ENCODE measurements at regions not wholly inside any gene's neighbourhood (a gene's known extent, or its start where the extent isn't known, plus 50 kb on each side); places are given as distances from the start of the nearest gene placed in this dataset.

DNA sequence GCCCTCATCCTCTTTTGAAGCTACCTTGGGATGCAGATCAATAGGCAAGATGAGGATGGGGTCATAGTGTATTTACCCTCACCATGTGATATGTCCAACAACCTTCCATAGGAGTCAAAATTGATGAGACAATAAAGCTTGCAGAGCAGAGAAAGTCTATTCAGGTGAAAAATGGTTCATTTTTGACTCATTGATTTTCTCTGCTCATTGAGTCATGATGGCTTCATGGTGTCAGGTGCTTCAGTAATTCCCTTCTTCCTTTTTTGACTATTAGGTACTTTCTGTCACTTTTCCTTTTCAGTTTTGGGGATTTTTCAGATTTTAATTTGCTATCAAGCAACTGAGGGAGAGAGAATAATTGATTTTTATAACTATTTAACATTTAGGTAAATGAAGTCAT is 55.9 kb upstream of the IL2 start:
- DNase-seq: no peak

DNA sequence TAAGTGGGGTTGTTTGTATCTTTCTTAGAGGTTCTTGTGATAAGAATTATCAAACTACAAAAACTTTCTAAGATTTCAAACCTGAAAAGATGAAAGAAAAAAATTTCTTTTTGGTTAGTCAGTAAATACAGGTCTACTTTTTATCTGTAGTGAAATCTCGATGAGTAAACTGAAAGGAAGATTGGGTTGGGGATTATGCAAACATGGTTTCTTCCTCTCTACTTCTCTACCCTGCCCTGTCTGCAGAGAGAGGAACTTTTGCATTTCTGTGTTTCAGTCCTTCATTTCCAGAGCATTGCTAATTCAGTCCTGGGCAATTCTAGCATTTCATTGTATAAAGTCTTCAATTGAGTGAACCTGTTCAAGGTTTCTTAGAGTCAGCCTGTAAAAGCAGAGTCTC is 51.6 kb upstream of the IL2 start:
- no peak for DNase-seq
